ENCODE measurements at regions not wholly inside any gene's neighbourhood (a gene's known extent, or its start where the extent isn't known, plus 50 kb on each side); places are given as distances from the start of the nearest gene placed in this dataset.

DNA sequence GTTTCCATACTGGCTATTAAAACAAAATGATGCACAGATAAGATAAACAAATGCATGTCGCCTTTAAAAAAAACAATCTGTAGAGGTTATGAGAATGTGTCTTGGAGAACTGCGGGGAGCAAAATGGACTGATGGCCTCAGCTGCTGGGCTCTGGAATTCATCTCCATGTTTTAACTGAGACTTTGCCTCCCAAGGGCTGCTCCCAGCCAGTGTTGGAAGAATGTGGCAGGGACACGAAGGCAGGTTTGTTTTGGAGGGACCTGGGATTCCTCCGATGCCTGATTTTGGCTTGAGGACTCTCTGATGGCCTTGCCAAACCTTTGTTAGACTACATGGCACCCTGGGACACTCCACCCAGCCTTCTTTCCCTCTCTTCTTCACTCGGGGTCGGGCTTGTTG, 83.5 kb upstream of the AP1S2 start:
- DNase-seq (ENCODE audit: low read depth) = no peak
- TF ChIP-seq, protein P1, sequence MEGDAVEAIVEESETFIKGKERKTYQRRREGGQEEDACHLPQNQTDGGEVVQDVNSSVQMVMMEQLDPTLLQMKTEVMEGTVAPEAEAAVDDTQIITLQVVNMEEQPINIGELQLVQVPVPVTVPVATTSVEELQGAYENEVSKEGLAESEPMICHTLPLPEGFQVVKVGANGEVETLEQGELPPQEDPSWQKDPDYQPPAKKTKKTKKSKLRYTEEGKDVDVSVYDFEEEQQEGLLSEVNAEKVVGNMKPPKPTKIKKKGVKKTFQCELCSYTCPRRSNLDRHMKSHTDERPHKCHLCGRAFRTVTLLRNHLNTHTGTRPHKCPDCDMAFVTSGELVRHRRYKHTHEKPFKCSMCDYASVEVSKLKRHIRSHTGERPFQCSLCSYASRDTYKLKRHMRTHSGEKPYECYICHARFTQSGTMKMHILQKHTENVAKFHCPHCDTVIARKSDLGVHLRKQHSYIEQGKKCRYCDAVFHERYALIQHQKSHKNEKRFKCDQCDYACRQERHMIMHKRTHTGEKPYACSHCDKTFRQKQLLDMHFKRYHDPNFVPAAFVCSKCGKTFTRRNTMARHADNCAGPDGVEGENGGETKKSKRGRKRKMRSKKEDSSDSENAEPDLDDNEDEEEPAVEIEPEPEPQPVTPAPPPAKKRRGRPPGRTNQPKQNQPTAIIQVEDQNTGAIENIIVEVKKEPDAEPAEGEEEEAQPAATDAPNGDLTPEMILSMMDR (IDR thresholded peaks at IDR 0.05; ENCODE audit: insufficient read depth, low read depth, low read length, missing control alignments) = no peak
- H3K4me3 ChIP-seq (ENCODE audit: low read depth, low read length) = no peak overlapping the region

DNA sequence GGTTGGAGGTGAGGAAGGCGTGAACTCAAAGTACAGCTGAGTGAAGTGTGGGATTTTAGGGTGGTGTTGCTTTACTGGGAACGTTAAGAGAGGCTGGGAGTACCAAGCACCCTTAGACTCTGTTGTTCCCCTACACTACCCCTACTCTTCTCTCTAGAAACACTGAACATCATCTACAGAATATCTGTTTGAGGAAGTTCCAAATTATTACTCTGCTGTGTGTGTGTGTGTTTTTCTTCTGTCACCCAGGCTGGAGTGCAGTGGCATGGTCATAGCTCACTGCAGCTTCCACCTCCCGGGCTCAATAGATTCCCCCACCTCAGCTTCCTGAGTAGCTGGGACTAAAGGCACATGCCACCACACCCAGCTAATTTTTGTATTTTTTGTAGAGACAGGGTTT, 76.7 kb upstream of the AP1S2 start:
- no peak for DNase-seq (ENCODE audit: low read depth)

DNA sequence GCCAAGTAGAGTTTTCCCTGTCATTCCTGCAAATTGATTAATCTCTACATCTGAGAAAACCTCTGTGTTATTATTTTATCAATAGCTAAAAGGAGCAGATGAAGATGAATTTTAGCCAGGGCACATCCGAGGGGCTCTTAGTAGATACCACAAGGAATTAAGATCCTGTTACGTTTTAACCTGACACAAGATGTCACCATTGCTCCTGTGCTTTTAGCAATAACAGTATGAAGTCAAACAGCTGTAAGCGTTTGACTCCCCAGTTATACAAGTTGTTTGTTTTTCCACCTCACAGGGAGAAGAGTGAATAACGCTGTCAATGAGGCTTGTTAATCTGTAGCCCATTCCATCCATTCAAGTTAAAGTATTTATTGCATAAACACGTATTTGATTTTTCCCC, 76.0 kb upstream of the AP1S2 start:
- DNase-seq (ENCODE audit: low read depth) = peak; percentile 31
- no peak overlapping the region for H3K4me3 ChIP-seq (ENCODE audit: low read depth, low read length)
- TF ChIP-seq, protein P1 (IDR thresholded peaks at IDR 0.05; ENCODE audit: insufficient read depth, low read depth, low read length, missing control alignments) = peak; percentile 9

More for the DNA sequence above, 76.7 kb upstream of the AP1S2 start:
- H3K4me3 ChIP-seq (ENCODE audit: low read depth, low read length) = no peak overlapping the region
- TF ChIP-seq, protein P1 (IDR thresholded peaks at IDR 0.05; ENCODE audit: insufficient read depth, low read depth, low read length, missing control alignments) = no peak

DNA sequence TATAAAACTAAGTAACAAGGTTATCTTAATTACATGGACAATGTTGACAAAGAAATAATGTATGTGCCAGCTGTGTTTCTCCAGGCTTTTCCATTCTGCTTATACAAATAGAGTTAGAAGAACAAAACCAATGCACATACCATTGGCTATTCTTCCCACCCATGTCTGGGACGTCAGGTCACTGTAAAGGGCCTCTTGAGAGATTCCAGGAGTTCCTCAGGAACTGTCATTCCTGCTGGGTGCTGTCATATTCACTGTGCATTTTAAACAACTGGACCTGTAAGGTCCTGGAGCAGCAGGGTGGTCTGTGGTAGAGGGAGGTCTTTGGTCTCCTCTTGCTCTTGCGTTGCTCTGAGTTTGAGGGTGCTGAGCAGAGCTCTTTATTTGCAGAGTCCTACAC, 74.6 kb upstream of the AP1S2 start:
- no peak for DNase-seq (ENCODE audit: low read depth)
- H3K4me3 ChIP-seq (ENCODE audit: low read depth, low read length) = no peak overlapping the region
- TF ChIP-seq, protein P1 (IDR thresholded peaks at IDR 0.05; ENCODE audit: insufficient read depth, low read depth, low read length, missing control alignments) = no peak

DNA sequence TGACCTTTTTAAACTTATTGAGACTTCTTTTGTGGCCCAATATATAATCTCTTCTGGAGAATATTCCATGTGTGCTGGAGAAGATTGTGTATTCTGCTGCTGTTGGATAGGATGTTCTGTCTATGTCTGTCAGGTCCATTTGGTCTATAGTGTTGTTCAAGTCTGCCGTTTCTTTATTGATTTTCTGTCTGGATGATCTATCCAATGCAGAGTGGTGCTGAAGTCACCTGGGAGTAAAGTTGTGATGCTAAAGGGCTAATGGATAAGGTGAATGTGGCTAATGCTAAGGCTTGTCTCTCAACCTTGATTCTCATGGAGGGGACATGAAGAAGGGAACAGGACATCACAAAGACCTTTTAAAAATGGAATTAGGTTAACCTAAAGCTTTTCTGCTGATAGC, 72.0 kb upstream of the AP1S2 start:
- DNase-seq (ENCODE audit: low read depth) = no peak
- TF ChIP-seq, protein P1 (IDR thresholded peaks at IDR 0.05; ENCODE audit: insufficient read depth, low read depth, low read length, missing control alignments) = no peak

DNA sequence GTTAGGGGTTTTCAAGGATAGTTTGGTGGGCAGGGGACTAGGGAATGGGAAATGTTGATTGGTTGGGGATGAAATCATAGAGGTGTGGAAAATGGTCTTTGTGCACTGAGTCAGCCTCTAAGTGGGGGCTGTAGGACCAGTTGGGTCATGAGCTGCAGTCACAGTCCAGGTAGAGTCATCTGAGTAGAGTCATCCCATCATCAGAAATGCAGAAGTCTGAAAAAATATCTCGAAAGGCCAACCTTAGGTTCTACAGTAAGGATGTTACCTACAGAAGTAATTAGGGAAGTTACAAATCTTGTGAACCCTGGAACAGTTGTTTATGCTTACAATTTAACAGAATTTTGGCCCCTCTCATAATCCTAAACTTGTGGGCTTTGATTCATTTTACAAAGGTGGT, 63.4 kb upstream of the AP1S2 start:
- no peak overlapping the region for H3K4me3 ChIP-seq (ENCODE audit: low read depth, low read length)
- no peak for DNase-seq (ENCODE audit: low read depth)
- TF ChIP-seq, protein P1 (IDR thresholded peaks at IDR 0.05; ENCODE audit: insufficient read depth, low read depth, low read length, missing control alignments) = no peak

More for the DNA sequence above, 72.0 kb upstream of the AP1S2 start:
- no peak overlapping the region for H3K4me3 ChIP-seq (ENCODE audit: low read depth, low read length)

DNA sequence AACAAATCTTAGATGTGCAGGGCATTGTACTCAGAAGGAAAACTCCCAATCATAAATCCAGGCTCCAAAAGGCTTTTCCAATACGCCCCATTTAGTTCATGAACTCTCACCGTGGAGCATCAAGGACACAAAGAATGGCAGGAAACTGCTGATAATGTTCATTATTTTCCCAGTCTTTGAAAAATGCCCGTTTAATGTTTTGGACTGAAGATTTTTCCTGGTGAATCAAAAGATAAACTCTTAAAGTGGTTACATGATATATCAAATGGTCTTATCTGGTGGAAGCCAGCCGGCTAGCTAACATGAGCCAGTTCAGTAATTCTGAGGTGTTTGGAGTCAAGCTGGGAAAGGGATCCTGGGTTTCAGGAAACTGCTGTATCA, 62.1 kb upstream of the AP1S2 start:
- no peak for DNase-seq (ENCODE audit: low read depth)
- H3K4me3 ChIP-seq (ENCODE audit: low read depth, low read length) = no peak overlapping the region
- TF ChIP-seq, protein P1 (IDR thresholded peaks at IDR 0.05; ENCODE audit: insufficient read depth, low read depth, low read length, missing control alignments) = no peak
